GM19328 (cell line): ENCODE measurements at regions not wholly inside any gene's neighbourhood (a gene's known extent, or its start where the extent isn't known, plus 50 kb on each side); places are given as distances from the start of the nearest gene placed in this dataset.

Experiments used
- ATAC-seq: cut with Tn5 transposase; IDR thresholded peaks from one replicate; pipeline ENCODE4 v1.9.1; 2021; ENCODE audit warnings: mild to moderate bottlenecking, moderate library complexity; ENCODE audit not compliant: unreplicated experiment

DNA sequence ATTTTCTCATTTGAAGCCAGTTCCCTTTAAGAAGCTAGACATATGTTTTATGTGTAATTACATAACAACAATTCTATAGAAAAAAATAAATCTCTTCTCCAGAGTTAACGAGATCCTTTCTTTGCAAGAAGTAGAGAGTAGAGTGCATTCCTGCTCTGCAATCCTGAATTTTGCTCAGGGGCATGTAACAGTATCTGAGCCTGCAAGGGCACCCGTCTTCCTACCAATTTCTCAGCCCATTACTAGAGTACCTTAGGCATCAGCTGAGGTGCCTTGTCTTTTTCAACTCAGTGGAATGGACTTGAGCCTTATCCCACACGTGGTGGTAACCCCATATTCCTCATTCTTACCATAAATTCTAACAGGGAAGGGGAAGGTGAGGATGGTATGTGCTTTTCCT is 205.9 kb downstream of the IKZF2 start:
- ATAC-seq, result no peak

GRCh38 chr2:212943351-212943750 is 208.1 kb downstream of the IKZF2 start:
- ATAC-seq, result no peak

- no peak for ATAC-seq
These were observed 210.1 kb downstream of the IKZF2 start for GRCh38 chr2:212941361-212941760.

DNA sequence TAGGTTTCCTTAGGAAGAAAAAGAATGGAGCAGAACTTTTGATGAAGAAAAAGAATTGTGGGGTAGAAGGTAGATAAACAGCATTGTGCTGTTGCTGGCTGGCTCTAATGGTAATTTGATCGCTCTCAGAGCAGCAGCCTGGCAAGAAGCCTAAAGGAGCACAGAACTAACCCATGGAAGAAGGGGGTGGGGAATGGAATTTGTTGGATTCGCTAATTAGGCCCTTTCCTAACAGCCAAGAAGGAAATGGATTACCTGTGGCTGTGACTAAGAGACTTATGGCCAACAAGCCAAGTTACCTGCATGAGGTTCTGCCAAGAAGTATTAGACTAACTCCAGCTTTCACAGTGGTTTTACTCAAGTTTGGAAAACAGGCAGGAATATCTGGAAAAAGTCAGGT is 210.6 kb downstream of the IKZF2 start:
- no peak for ATAC-seq

DNA sequence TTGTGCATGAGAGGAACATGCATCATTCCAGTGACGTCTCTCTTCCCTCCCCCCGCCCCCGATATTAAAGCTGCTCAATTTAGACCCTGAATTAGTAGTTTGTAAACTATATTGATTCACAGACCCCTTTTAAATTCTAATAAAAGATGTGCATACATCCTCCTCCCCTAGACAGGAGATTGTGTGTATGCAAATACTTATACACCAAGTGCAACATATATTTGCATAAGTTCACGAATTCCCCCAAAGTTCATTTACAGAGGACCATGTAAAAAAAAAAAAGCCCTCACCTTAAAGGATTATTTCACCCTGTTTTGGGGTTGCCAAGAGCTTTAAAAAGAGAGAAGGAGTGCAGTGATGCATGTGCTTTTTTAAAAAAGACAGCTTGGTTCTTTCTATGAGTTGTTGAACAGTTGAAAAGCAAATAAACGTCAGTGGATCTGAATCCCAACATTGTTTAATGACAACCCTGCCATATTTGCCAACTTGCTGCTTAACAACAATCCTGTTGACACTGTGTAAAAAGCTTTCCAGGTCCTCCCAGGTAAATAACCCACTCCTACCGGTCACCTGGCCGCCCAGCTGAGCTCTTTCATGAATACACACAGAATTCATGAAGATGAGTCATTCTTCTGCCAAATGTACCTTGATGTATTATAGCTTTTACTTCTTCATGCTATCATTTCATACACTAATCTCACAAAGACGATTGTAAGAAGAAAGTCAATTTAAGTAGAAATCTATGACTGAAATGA is 211.5 kb downstream of the IKZF2 start:
- no peak for ATAC-seq

- no peak for ATAC-seq
These were observed 213.1 kb downstream of the IKZF2 start for GRCh38 chr2:212938144-212938793.

GRCh38 chr2:212936572-212936971 is 214.8 kb downstream of the IKZF2 start:
- ATAC-seq, result no peak

GRCh38 chr2:212935752-212936151 is 215.7 kb downstream of the IKZF2 start:
- ATAC-seq, result no peak

- ATAC-seq, result no peak
These were observed 220.1 kb downstream of the IKZF2 start for GRCh38 chr2:212931271-212931670.

DNA sequence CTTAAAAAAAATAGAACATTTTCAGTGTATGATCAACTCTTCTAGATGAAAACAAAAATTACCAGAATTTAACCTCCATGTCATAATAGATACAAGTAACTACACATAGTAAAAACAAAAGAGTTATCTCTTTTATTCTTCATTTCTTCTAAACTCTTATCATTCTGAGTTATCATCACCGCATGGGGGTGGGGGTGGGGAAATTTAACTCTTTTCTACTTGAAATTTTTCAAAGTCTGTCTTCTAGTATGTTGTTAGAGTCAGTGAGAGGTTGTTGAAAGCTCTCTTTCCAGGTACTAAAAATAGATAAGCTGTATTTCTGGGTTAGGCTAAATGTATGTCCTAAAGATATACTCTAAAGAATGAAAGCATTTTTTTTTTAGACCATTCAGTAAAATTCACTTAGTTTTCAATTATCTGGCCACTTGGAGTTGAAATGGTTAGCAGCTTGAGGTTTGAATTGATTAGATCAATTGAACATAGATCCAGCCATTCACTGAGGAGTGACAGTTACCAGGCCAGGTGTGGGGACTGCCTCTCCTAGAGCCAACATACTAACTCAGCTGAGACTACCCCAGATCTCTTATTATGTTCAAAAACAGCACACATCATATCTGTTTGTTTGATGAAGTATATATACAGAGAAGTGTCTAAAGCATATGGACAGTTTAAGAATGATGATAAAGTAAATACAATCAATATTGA is 220.7 kb downstream of the IKZF2 start:
- ATAC-seq, result no peak

DNA sequence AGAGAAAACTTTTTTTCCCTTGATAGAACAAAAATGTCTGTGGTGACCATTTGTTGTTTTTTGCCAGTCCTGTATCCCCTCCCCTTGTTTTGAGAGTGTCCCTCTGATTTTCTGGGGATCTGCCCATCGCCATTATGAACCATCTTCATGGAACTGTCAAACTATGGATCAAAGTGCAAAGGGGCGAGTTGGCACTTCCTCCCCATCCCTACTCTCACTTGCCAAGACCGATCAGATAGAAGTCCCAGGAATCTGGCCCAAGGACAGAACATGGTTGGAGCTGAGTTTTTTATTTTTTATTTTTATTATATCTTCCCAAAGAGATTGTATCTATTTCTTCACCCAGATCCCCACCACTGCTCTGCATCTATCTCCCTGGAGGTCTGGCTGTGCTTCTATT is 221.4 kb downstream of the IKZF2 start:
- no peak for ATAC-seq

DNA sequence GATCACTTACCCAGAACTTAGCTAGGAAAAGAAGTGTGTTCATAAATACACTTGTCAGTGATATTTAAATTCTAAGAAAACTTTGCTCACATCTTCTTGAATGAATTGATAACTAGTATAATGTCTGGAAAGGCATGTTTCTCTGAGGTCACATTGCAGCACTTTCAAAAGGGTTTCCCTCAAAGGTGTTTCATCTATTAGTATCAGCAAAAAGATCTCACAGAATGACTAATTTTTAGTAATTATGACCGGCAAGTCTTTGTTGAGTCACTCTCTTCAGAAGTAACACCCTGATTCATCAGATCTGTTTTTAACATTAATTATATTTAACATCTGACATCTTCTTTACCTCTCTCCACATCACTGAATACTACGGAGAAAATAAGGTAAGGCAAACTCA is 222.3 kb downstream of the IKZF2 start:
- no peak for ATAC-seq

DNA sequence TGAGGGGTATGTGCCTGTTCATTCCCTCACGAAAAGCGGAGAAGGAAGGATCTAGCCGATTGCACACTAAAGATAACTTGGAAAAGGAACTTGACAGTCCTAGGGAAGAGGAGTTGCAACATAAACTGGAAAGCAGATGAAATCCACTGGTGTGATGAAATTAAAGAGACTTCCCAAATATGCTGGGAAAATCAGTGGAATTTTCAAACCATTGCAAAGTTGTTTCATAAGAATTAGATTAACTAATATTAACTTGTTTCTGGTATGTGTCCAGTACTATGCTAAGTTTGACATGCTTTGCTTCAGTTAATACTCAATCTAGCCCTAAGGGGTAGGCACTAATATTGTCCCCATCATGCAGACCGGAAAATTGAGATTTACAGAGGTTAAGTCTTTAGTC is 222.7 kb downstream of the IKZF2 start:
- no peak for ATAC-seq

- ATAC-seq, result no peak
These were observed 224.5 kb downstream of the IKZF2 start for GRCh38 chr2:212926940-212927339.

- no peak for ATAC-seq
These were observed 228.0 kb downstream of the IKZF2 start for GRCh38 chr2:212923393-212923792.

- ATAC-seq, result no peak
These were observed 228.7 kb downstream of the IKZF2 start for GRCh38 chr2:212922701-212923100.

- ATAC-seq, result no peak
These were observed 229.7 kb downstream of the IKZF2 start for GRCh38 chr2:212921711-212922110.

DNA sequence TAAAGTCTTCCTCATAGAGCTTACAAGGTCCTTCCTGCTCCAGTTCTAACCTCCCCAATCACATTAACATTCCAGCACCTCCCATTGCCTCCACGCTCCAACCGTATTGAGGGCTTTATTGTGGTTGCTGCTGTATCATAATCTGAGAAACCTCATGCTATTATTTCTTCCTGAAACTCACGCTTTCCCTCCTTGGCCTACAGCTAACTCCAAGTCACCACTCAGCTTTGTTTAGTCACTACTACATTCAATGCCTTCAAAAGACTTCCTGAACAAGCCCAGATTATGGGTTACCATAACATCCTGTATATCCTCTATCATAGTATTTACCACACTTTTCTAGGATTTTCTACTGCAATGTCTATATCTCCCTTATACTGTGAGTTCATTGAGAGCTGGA is 230.4 kb downstream of the IKZF2 start:
- ATAC-seq, result no peak

GRCh38 chr2:212919238-212919637 is 232.2 kb downstream of the IKZF2 start:
- no peak for ATAC-seq

- no peak for ATAC-seq
These were observed 233.1 kb downstream of the IKZF2 start for GRCh38 chr2:212918336-212918735.

DNA sequence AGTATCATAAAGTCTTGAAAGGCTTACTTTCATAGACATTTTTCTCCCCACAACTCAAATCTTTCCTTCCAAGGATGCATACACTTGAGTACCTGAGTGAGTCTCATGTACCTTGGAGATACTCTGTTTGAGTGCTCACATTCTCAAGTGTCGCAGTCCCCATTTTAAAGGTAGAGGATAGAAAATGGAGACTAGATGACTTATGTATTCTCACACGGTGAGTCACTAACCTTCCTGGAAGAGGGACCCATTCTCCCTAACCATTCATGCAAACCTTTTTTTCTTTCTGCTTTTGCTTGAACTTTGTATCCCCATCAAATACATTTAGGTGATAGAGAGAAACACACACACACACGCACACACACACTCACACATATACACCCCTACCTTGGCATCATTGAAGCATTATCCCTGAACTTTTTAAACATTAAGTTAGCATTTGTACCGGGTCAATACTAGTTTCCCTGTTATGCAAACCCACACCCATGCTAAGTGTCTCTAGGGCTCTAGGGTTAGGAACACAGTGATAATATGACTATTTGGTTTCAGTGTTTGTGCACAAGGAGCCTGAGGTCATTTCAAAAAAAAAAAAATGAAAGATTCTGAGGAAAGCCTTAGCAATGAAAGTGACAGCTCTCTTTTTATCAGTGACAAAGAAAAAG is 236.2 kb downstream of the IKZF2 start:
- no peak for ATAC-seq

DNA sequence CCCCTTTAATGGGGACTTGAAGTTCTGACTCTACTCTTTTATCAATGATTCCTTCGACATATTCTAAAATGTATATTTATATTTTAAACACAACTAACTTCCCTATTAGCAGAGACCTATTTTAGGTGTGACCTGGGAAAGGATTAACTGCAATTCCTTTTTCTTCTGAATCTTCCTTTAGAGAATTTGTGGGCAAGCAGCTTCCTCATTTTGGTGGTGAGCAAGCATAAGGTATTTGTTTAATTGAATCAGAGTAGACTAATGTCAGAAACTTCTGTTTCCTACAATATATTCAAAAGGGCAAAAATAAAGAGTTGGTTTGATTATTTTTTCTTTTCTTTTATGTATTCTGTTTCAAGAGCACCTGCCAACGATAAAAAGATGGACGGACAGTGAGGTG is 237.0 kb downstream of the IKZF2 start:
- no peak for ATAC-seq
